ENCODE measurements at regions not wholly inside any gene's neighbourhood (a gene's known extent, or its start where the extent isn't known, plus 50 kb on each side); places are given as distances from the start of the nearest gene placed in this dataset.

GRCh38 chr5:7018198-7018597, 305.0 kb downstream of the TENT4A start:
- no peak for DNase-seq

GRCh38 chr5:7018601-7019000, 305.4 kb downstream of the TENT4A start:
- DNase-seq, result no peak

- no peak for DNase-seq
Observed at GRCh38 chr5:7036192-7036835, 323.1 kb downstream of the TENT4A start.

GRCh38 chr5:7039074-7039473, 325.8 kb downstream of the TENT4A start:
- DNase-seq, result no peak

- no peak for DNase-seq
Observed at GRCh38 chr5:7040111-7040510, 326.9 kb downstream of the TENT4A start.

- no peak for DNase-seq
Observed at GRCh38 chr5:7043797-7044196, 330.6 kb downstream of the TENT4A start.

- no peak for DNase-seq
Observed at GRCh38 chr5:7047511-7048261, 334.5 kb downstream of the TENT4A start.

- no peak for DNase-seq
Observed at GRCh38 chr5:7050986-7051385, 337.8 kb downstream of the TENT4A start.

GRCh38 chr5:7053125-7053524, 339.9 kb downstream of the TENT4A start:
- DNase-seq, result no peak

GRCh38 chr5:7053528-7054209, 340.4 kb downstream of the TENT4A start:
- DNase-seq, result no peak

GRCh38 chr5:7066471-7067235, 329.3 kb upstream of the ADCY2 start:
- DNase-seq, result no peak

GRCh38 chr5:7068156-7068555, 327.8 kb upstream of the ADCY2 start:
- no peak for DNase-seq

GRCh38 chr5:7068899-7069298, 327.0 kb upstream of the ADCY2 start:
- no peak for DNase-seq

GRCh38 chr5:7072188-7072587, 323.8 kb upstream of the ADCY2 start:
- DNase-seq, result no peak

GRCh38 chr5:7073666-7074065, 322.3 kb upstream of the ADCY2 start:
- no peak for DNase-seq

- no peak for DNase-seq
Observed at GRCh38 chr5:7074176-7074575, 321.8 kb upstream of the ADCY2 start.

GRCh38 chr5:7075470-7075869, 320.5 kb upstream of the ADCY2 start:
- no peak for DNase-seq

GRCh38 chr5:7078101-7078500, 317.8 kb upstream of the ADCY2 start:
- no peak for DNase-seq

- no peak for DNase-seq
Observed at GRCh38 chr5:7078901-7079300, 317.0 kb upstream of the ADCY2 start.

GRCh38 chr5:7080501-7080900, 315.4 kb upstream of the ADCY2 start:
- no peak for DNase-seq

GRCh38 chr5:7087719-7088297, 308.1 kb upstream of the ADCY2 start:
- DNase-seq, result no peak

GRCh38 chr5:7088849-7089248, 307.1 kb upstream of the ADCY2 start:
- DNase-seq, result no peak

GRCh38 chr5:7094626-7095025, 301.3 kb upstream of the ADCY2 start:
- no peak for DNase-seq
